Panc1 (cell line): ENCODE measurements at regions not wholly inside any gene's neighbourhood (a gene's known extent, or its start where the extent isn't known, plus 50 kb on each side); places are given as distances from the start of the nearest gene placed in this dataset.

Experiments used
- ATAC-seq: fragments of 200-7000 bp; cut with Tn5 transposase; 2 replicates; pipeline ENCODE4 v1.9.1; 2020; ENCODE audit warnings: mild to moderate bottlenecking, moderate library complexity
- BruUV-seq: library from RNA; stranded (reverse); fragments of 400-500 nt; replicated peaks from 2 replicates; lab custom pipeline; 2021; lab: Mats Ljungman, UMichigan
- CTCF ChIA-PET: fragments of 300-600 bp; sonication (Branson Sonifier 250); formaldehyde crosslinking; loops from one replicate; lab custom pipeline; 2022; ENCODE audit warnings: antibody characterized with exemption; lab: Charles Lee
- POLR2A ChIA-PET: fragments of 300-600 bp; sonication (Branson Sonifier 250); formaldehyde crosslinking; loops from one replicate; lab custom pipeline; 2022; ENCODE audit warnings: antibody characterized with exemption; lab: Charles Lee
- DNase-seq: peaks from one replicate; pipeline ENCODE4 v3.0.0-alpha.2; 2010; ENCODE audit warnings: low read depth, low spot score
- H3K27ac ChIP-seq: 2 replicates; pipeline ENCODE4 v1.5.1; 2011; ENCODE audit warnings: mild to moderate bottlenecking, low read length, inconsistent platforms
- H3K27me3 ChIP-seq: fragments of 200-500 bp; sonication (Bioruptor generic); 2 replicates; pipeline ENCODE4 v1.6.0; 2014; ENCODE audit warnings: low read length, inconsistent platforms; ENCODE audit not compliant: control insufficient read depth, insufficient read depth
- H3K36me3 ChIP-seq: fragments of 200-500 bp; sonication (Bioruptor generic); 2 replicates; pipeline ENCODE4 v1.5.1; 2014; ENCODE audit warnings: inconsistent platforms, mild to moderate bottlenecking, low read length, moderate library complexity; ENCODE audit not compliant: control insufficient read depth, insufficient read depth
- H3K4me1 ChIP-seq: 2 replicates; pipeline ENCODE4 v1.5.1; 2011; ENCODE audit warnings: inconsistent platforms, mild to moderate bottlenecking, low read length, moderate library complexity; ENCODE audit not compliant: control insufficient read depth, insufficient read depth
- H3K4me3 ChIP-seq, 2 experiments: 2 replicates each; pipeline ENCODE4 v1.5.1; 2011 to 2012; ENCODE audit warnings: low read depth in 2 of 2, low read length in 2 of 2, mild to moderate bottlenecking in 2 of 2, inconsistent platforms in 1 of 2, moderate library complexity in 1 of 2
- H3K9me3 ChIP-seq: fragments of 200-500 bp; sonication (Bioruptor generic); 2 replicates; pipeline ENCODE4 v1.5.1; 2014; ENCODE audit warnings: low read depth, mild to moderate bottlenecking, inconsistent platforms, low read length, moderate library complexity; ENCODE audit not compliant: control insufficient read depth, insufficient read depth
- CTCF ChIP-seq: fragments of 450-650 bp; IDR thresholded peaks from 2 replicates; pipeline ENCODE4 v1.5.1; 2017; ENCODE audit warnings: mild to moderate bottlenecking
- POLR2AphosphoS5 ChIP-seq: IDR thresholded peaks from 2 replicates; pipeline ENCODE4 v1.6.1; 2012; ENCODE audit warnings: mild to moderate bottlenecking, low read depth, low read length, moderate library complexity
- REST ChIP-seq, 2 experiments: IDR thresholded peaks; 2 replicates each; pipeline ENCODE4 v1.6.1; 2011 to 2012; ENCODE audit warnings: low read depth in 2 of 2, control low read depth in 1 of 2, low read length in 1 of 2, mild to moderate bottlenecking in 1 of 2, moderate library complexity in 1 of 2; ENCODE audit not compliant: insufficient read depth in 1 of 2
- SIN3A ChIP-seq: IDR thresholded peaks from 2 replicates; pipeline ENCODE4 v1.6.1; 2012; ENCODE audit warnings: low read depth, mild to moderate bottlenecking, low read length, moderate library complexity, borderline replicate concordance; ENCODE audit not compliant: insufficient read depth
- TCF7L2 ChIP-seq: IDR thresholded peaks from 2 replicates; pipeline ENCODE4 v1.6.1; 2011; ENCODE audit warnings: mild to moderate bottlenecking, low read depth, low read length, inconsistent platforms
- in situ Hi-C: cut with HindIII; loops from 2 replicates; pipeline ENCODE4 v1.10.0; 2016; ENCODE audit warnings: low sequenced_read_pairs, low pct_unique_long_range_greater_than_20kb
- intact Hi-C: fragments of 100-400 bp; cut with micrococcal nuclease; formaldehyde crosslinking; loops from one replicate; pipeline ENCODE4 v1.10.0; 2022; ENCODE audit not compliant: unreplicated experiment

- POLR2A ChIA-PET = no interaction called here
- in situ Hi-C loops = no loop called here
- no TSS peak for BruUV-seq
Measured at GRCh38 chr17:69640073-69640472, 225.6 kb downstream of the MAP2K6 start.

GRCh38 chr17:69643686-69644085, 229.2 kb downstream of the MAP2K6 start:
- POLR2A ChIA-PET = no interaction called here

More at GRCh38 chr17:69640073-69640472, 225.6 kb downstream of the MAP2K6 start:
- H3K4me1 ChIP-seq = no peaks in the 10 kb centered on the region
- no peaks in the 10 kb centered on the region; the same call in 1 of the 2 replicates for H3K9me3 ChIP-seq
- no peaks in the 10 kb centered on the region for H3K27me3 ChIP-seq
- H3K4me3 ChIP-seq = no peak overlapping the region
- no peaks in the 10 kb centered on the region for H3K36me3 ChIP-seq
- no peak overlapping the region for H3K27ac ChIP-seq
- no peak for ATAC-seq
- CTCF ChIA-PET = no interaction called here
- no peak for TF ChIP-seq POLR2AphosphoS5
- intact Hi-C loops = no loop called here
- DNase-seq = no peak

More at GRCh38 chr17:69643686-69644085, 229.2 kb downstream of the MAP2K6 start:
- Histone ChIP-seq H3K4me1 (no peaks in the 10 kb centered on the region), H3K27ac (no peak overlapping the region), H3K36me3 (no peaks in the 10 kb centered on the region), H3K9me3 (no peaks in the 10 kb centered on the region), H3K4me3 (no peak overlapping the region), H3K27me3 (no peaks in the 10 kb centered on the region)
- no peak for DNase-seq
- TF ChIP-seq REST (IDR thresholded peaks at IDR 0.05; ENCODE audit: insufficient read depth in 1 of 2, low read depth in 2 of 2, low read length in 1 of 2) (no peak), POLR2AphosphoS5 (no peak), TCF7L2 (no peak), CTCF (no peak), SIN3A (no peak)
- no peak for ATAC-seq
- CTCF ChIA-PET = no interaction called here
- intact Hi-C loops (no loop called here), in situ Hi-C loops (no loop called here)
- no TSS peak for BruUV-seq
